GM23248 (cell line): ENCODE measurements at regions not wholly inside any gene's neighbourhood (a gene's known extent, or its start where the extent isn't known, plus 50 kb on each side); places are given as distances from the start of the nearest gene placed in this dataset.

Source experiments
- DNase-seq: peaks from one replicate; pipeline ENCODE4 v3.0.0-alpha.2; 2015
- H2AFZ ChIP-seq: fragments of 200-600 bp; sonication (generic); 2 replicates; pipeline ENCODE4 v1.6.1; 2016; ENCODE audit warnings: antibody characterized with exemption
- H3F3A ChIP-seq: fragments of 200-600 bp; sonication (generic); 2 replicates; pipeline ENCODE4 v1.6.1; 2016; ENCODE audit warnings: mild to moderate bottlenecking, antibody characterized with exemption, mixed run types; ENCODE audit not compliant: insufficient read depth
- H3K27ac ChIP-seq: fragments of 200-600 bp; sonication (generic); 2 replicates; pipeline ENCODE4 v1.5.1; 2016; ENCODE audit warnings: mild to moderate bottlenecking
- H3K27me3 ChIP-seq: fragments of 200-600 bp; sonication (generic); replicated peaks from 2 replicates; pipeline ENCODE4 v1.6.1; 2016; ENCODE audit warnings: mild to moderate bottlenecking; ENCODE audit not compliant: insufficient read depth
- H3K36me3 ChIP-seq: fragments of 200-600 bp; sonication (generic); 2 replicates; pipeline ENCODE4 v1.6.1; 2016; ENCODE audit warnings: low read depth, mild to moderate bottlenecking
- H3K4me1 ChIP-seq: fragments of 200-600 bp; sonication (generic); 2 replicates; pipeline ENCODE4 v1.6.1; 2016; ENCODE audit warnings: mild to moderate bottlenecking; ENCODE audit not compliant: insufficient read depth
- H3K4me2 ChIP-seq: fragments of 200-600 bp; sonication (generic); one replicate; pipeline ENCODE4 v1.6.1; 2016; ENCODE audit warnings: mild to moderate bottlenecking; ENCODE audit not compliant: unreplicated experiment
- H3K4me3 ChIP-seq: fragments of 200-600 bp; sonication (generic); 2 replicates; pipeline ENCODE4 v1.5.1; 2016; ENCODE audit warnings: mild to moderate bottlenecking
- H3K79me2 ChIP-seq: fragments of 200-600 bp; sonication (generic); 2 replicates; pipeline ENCODE4 v1.6.1; 2016; ENCODE audit warnings: mild to moderate bottlenecking; ENCODE audit not compliant: insufficient read depth
- H3K9ac ChIP-seq: fragments of 200-600 bp; sonication (generic); 2 replicates; pipeline ENCODE4 v1.6.1; 2016; ENCODE audit warnings: mild to moderate bottlenecking
- H3K9me2 ChIP-seq: fragments of 200-600 bp; sonication (generic); 2 replicates; pipeline ENCODE4 v1.6.1; 2016; ENCODE audit warnings: mixed run types, mild to moderate bottlenecking, moderate library complexity; ENCODE audit not compliant: insufficient read depth
- H3K9me3 ChIP-seq: fragments of 200-600 bp; sonication (generic); one replicate; pipeline ENCODE4 v1.6.1; 2017; ENCODE audit warnings: low read depth
- H4K20me1 ChIP-seq: fragments of 200-600 bp; sonication (generic); 2 replicates; pipeline ENCODE4 v1.6.0; 2016; ENCODE audit not compliant: insufficient read depth
- EZH2 ChIP-seq: fragments of 200-600 bp; sonication (generic); IDR thresholded peaks from 2 replicates; pipeline ENCODE4 v1.6.1; 2018; ENCODE audit warnings: antibody characterized with exemption, mild to moderate bottlenecking; ENCODE audit not compliant: insufficient read depth, poor library complexity, severe bottlenecking
- EZH2phosphoT487 ChIP-seq: fragments of 200-600 bp; sonication (generic); IDR thresholded peaks from 2 replicates; pipeline ENCODE4 v1.6.1; 2018; ENCODE audit warnings: antibody characterized with exemption, moderate library complexity, mild to moderate bottlenecking, low read depth; ENCODE audit not compliant: insufficient read depth
- WGBS, 2 experiments: methylation state at CpG; one replicate each; pipeline ENCODE4 v1.1.6; 2015 to 2017; ENCODE audit warnings: low lambda C conversion rate in 2 of 2, low coverage in 1 of 2; ENCODE audit errors: missing lambda C conversion rate in 2 of 2; 5-methylcytosine and 5-hydroxymethylcytosine counted together
- in situ Hi-C: fragments of 300-500 bp; cut with MboI; formaldehyde crosslinking; loops from 2 replicates; pipeline ENCODE4 v1.15.0; 2020

GRCh38 chr1:38558055-38558454 lies 301.5 kb downstream of the RRAGC start:
- peaks cover 26% of the 10 kb centered on the region for H3K27me3 ChIP-seq
- in situ Hi-C loops = no loop called here
- no peak overlapping the region for H3K4me2 ChIP-seq
- H3K36me3 ChIP-seq = no peaks in the 10 kb centered on the region
- H3K9me2 ChIP-seq = no peaks in the 10 kb centered on the region
- no peaks in the 10 kb centered on the region for H3K79me2 ChIP-seq
- WGBS, 2 experiments = 46 to 52% methylated on average over 7 to 8 of the region's 8 CpGs
- H3K9me3 ChIP-seq = no peaks in the 10 kb centered on the region
- H4K20me1 ChIP-seq = no peaks in the 10 kb centered on the region
- H3K9ac ChIP-seq = no peak overlapping the region
- no peak overlapping the region for H3K27ac ChIP-seq
- H3K4me1 ChIP-seq = no peaks in the 10 kb centered on the region
- no peak for DNase-seq
- no peaks in the 10 kb centered on the region for H3F3A ChIP-seq
- TF ChIP-seq EZH2phosphoT487 = no peak
- TF ChIP-seq EZH2 = no peak
- no peak overlapping the region for H2AFZ ChIP-seq
- H3K4me3 ChIP-seq = no peak overlapping the region

- DNase-seq = no peak
- H3K4me3 ChIP-seq = no peak overlapping the region
- H3K79me2 ChIP-seq = no peaks in the 10 kb centered on the region
- no peak overlapping the region for H3K4me2 ChIP-seq
- in situ Hi-C loops = no loop called here
- H4K20me1 ChIP-seq = no peaks in the 10 kb centered on the region
- H3K36me3 ChIP-seq = no peaks in the 10 kb centered on the region
- no peak overlapping the region for H3K9ac ChIP-seq
- WGBS, 2 experiments = 22 to 31% methylated on average over 1 of the region's 1 CpG
- peaks cover 19% of the 10 kb centered on the region; the same call in 1 of the 2 replicates for H3K27me3 ChIP-seq
- no peaks in the 10 kb centered on the region for H3K9me3 ChIP-seq
- H2AFZ ChIP-seq = no peak overlapping the region
- no peak for TF ChIP-seq EZH2phosphoT487
- TF ChIP-seq EZH2 = no peak
- no peaks in the 10 kb centered on the region for H3K9me2 ChIP-seq
- no peaks in the 10 kb centered on the region for H3K4me1 ChIP-seq
- H3K27ac ChIP-seq = no peak overlapping the region
- no peaks in the 10 kb centered on the region for H3F3A ChIP-seq
Observed at GRCh38 chr1:38555594-38555993, 304.0 kb downstream of the RRAGC start.

- no peak overlapping the region for H2AFZ ChIP-seq
- 34 to 39% methylated on average over 3 of the region's 3 CpGs for WGBS, 2 experiments
- no peak overlapping the region for H3K4me2 ChIP-seq
- no peak overlapping the region for H3K27ac ChIP-seq
- in situ Hi-C loops = no loop called here
- H3K9me3 ChIP-seq = no peaks in the 10 kb centered on the region
- H3K79me2 ChIP-seq = no peaks in the 10 kb centered on the region
- H3K9me2 ChIP-seq = no peaks in the 10 kb centered on the region
- H3K36me3 ChIP-seq = no peaks in the 10 kb centered on the region
- H3F3A ChIP-seq = no peaks in the 10 kb centered on the region
- H3K9ac ChIP-seq = no peak overlapping the region
- no peak for DNase-seq
- no peak overlapping the region for H3K4me3 ChIP-seq
- no peaks in the 10 kb centered on the region for H4K20me1 ChIP-seq
- no peaks in the 10 kb centered on the region for H3K4me1 ChIP-seq
- TF ChIP-seq EZH2 (no peak), EZH2phosphoT487 (no peak)
- H3K27me3 ChIP-seq = peaks cover 21% of the 10 kb centered on the region; the same call in 1 of the 2 replicates
Observed at GRCh38 chr1:38555130-38555529, 304.4 kb downstream of the RRAGC start.

- H2AFZ ChIP-seq = no peak overlapping the region
- no peaks in the 10 kb centered on the region for H3F3A ChIP-seq
- TF ChIP-seq EZH2phosphoT487 = no peak
- no peak for TF ChIP-seq EZH2
- DNase-seq = no peak
- no peaks in the 10 kb centered on the region for H3K4me1 ChIP-seq
- in situ Hi-C loops = no loop called here
- H4K20me1 ChIP-seq = no peaks in the 10 kb centered on the region
- H3K27ac ChIP-seq = no peak overlapping the region
- no peak overlapping the region for H3K4me3 ChIP-seq
- no peaks in the 10 kb centered on the region for H3K9me3 ChIP-seq
- H3K36me3 ChIP-seq = no peaks in the 10 kb centered on the region
- H3K4me2 ChIP-seq = no peak overlapping the region
- no peaks in the 10 kb centered on the region for H3K79me2 ChIP-seq
- 13 to 15% methylated on average over 19 of the region's 19 CpGs for WGBS, 2 experiments
- no peak overlapping the region for H3K9ac ChIP-seq
- H3K9me2 ChIP-seq = no peaks in the 10 kb centered on the region
- H3K27me3 ChIP-seq = peaks cover 13% of the 10 kb centered on the region; the same call in 1 of the 2 replicates
Observed at GRCh38 chr1:38551318-38552307, 308.0 kb downstream of the RRAGC start.
